ENCODE measurements at regions not wholly inside any gene's neighbourhood (a gene's known extent, or its start where the extent isn't known, plus 50 kb on each side); places are given as distances from the start of the nearest gene placed in this dataset.

DNA sequence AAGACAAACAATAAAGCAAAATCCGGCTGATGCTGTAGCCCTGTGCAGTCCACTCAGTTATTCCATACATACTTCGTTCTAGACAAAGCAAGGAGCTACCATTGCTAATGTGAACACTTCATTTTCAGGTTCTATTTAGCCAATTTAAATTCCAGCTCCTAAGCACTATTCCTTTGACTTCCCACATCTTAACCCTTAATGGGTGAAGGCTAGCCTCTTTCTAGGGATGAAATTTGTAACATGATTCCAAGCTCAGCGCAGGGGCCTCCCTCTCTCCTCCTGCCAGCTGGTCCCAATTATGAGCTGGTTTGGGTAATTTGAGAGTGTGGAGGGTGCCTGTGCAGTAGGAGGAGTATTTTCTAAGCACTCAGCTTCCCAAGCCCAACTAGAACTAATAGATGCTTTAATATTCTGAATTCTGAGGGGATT, 53.9 kb upstream of the PTGFRN start:
- Histone ChIP-seq H3K9me3 (ENCODE audit: severe bottlenecking) (no peaks in the 10 kb centered on the region), H3K4me1 (ENCODE audit: insufficient read depth, poor library complexity, severe bottlenecking) (peaks cover 20% of the 10 kb centered on the region), H3K27me3 (ENCODE audit: insufficient read depth, poor library complexity, severe bottlenecking) (no peaks in the 10 kb centered on the region), H3K4me3 (ENCODE audit: severe bottlenecking) (no peak overlapping the region), H3K36me3 (ENCODE audit: low read depth) (no peaks in the 10 kb centered on the region), H3K27ac (ENCODE audit: poor library complexity, severe bottlenecking) (no peak overlapping the region)
- DNase-seq (ENCODE audit: low spot score): no peak
- no peak for TF ChIP-seq CTCF (IDR thresholded peaks at IDR 0.05; ENCODE audit: poor library complexity, severe bottlenecking)
- no peak for ATAC-seq (ENCODE audit: low read depth)

- ATAC-seq (ENCODE audit: low read depth): no peak
- Histone ChIP-seq H3K9me3 (ENCODE audit: severe bottlenecking) (no peaks in the 10 kb centered on the region), H3K4me1 (ENCODE audit: insufficient read depth, poor library complexity, severe bottlenecking) (peaks cover 20% of the 10 kb centered on the region), H3K36me3 (ENCODE audit: low read depth) (no peaks in the 10 kb centered on the region), H3K27me3 (ENCODE audit: insufficient read depth, poor library complexity, severe bottlenecking) (no peaks in the 10 kb centered on the region), H3K27ac (ENCODE audit: poor library complexity, severe bottlenecking) (no peak overlapping the region), H3K4me3 (ENCODE audit: severe bottlenecking) (no peak overlapping the region)
- TF ChIP-seq CTCF (IDR thresholded peaks at IDR 0.05; ENCODE audit: poor library complexity, severe bottlenecking): no peak
- no peak for DNase-seq (ENCODE audit: low spot score)
These were observed 53.4 kb upstream of the PTGFRN start for GRCh38 chr1:116856312-116856711.

DNA sequence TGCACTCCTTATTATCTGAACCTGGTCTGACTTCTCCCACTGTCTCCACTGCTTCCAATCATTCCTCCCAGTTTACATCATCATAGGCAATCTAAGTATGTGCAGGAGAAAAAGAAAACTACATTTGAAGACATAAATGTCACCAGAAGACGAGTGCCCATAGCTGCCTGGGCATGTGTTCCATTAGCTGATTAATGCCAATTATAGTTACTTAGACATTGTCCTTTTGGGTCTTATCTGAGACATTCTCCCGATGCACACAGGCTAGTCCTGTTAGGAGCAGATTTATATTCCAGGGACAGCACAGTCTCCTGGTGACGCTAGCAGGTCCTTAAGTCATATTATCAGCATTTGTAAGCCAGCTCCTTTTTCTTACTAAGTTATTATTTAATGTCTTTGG, 52.6 kb upstream of the PTGFRN start:
- Histone ChIP-seq H3K27me3 (ENCODE audit: insufficient read depth, poor library complexity, severe bottlenecking) (no peaks in the 10 kb centered on the region), H3K9me3 (ENCODE audit: severe bottlenecking) (no peaks in the 10 kb centered on the region), H3K4me3 (ENCODE audit: severe bottlenecking) (no peak overlapping the region), H3K36me3 (ENCODE audit: low read depth) (no peaks in the 10 kb centered on the region), H3K4me1 (ENCODE audit: insufficient read depth, poor library complexity, severe bottlenecking) (peaks cover 20% of the 10 kb centered on the region), H3K27ac (ENCODE audit: poor library complexity, severe bottlenecking) (no peak overlapping the region)
- TF ChIP-seq CTCF (IDR thresholded peaks at IDR 0.05; ENCODE audit: poor library complexity, severe bottlenecking): no peak
- ATAC-seq (ENCODE audit: low read depth): no peak
- no peak for DNase-seq (ENCODE audit: low spot score)
